Panc1 (cell line): ENCODE measurements at regions not wholly inside any gene's neighbourhood (a gene's known extent, or its start where the extent isn't known, plus 50 kb on each side); places are given as distances from the start of the nearest gene placed in this dataset.

ENCODE experiments used
- CTCF ChIP-seq: fragments of 450-650 bp; IDR thresholded peaks from 2 replicates; pipeline ENCODE4 v1.5.1; 2017; ENCODE audit warnings: mild to moderate bottlenecking
- SIN3A ChIP-seq: IDR thresholded peaks from 2 replicates; pipeline ENCODE4 v1.6.1; 2012; ENCODE audit warnings: low read depth, mild to moderate bottlenecking, low read length, moderate library complexity, borderline replicate concordance; ENCODE audit not compliant: insufficient read depth
- TF ChIP-seq, protein P1 (sequence below), 2 experiments: IDR thresholded peaks; 2 replicates each; pipeline ENCODE4 v1.6.1; 2011 to 2012; ENCODE audit warnings: low read depth in 2 of 2, control low read depth in 1 of 2, low read length in 1 of 2, mild to moderate bottlenecking in 1 of 2, moderate library complexity in 1 of 2; ENCODE audit not compliant: insufficient read depth in 1 of 2

DNA sequence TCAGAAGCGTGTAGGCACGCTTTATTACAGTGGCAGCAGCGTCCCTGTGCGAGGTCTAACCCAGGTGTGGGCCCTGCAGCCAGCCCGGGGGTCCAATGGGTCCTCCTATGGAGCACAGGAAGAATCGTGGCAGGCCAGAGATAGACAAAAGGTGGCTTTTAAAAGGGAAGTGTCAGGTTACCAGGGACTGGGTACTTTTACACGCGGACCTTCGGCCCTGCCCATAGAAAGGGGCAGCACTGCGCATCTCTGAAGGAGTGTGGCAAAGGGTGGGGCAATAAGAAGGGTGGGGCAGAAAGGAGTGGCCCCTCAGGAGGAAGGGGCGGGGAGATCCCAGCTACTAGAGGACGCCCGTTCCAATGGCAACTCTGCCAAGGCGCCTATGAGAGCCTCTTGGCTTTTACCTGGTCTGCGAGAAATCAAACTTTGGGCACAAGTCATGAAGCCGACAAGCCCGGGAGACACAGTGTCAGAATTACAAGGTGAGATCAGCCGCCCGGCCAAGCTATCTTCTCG is 1419.8 kb downstream of the UQCRFS1 start:
- TF ChIP-seq CTCF (no peak), SIN3A (peak; percentile 31; the same call in 1 of the 2 replicates)
- TF ChIP-seq, protein P1, sequence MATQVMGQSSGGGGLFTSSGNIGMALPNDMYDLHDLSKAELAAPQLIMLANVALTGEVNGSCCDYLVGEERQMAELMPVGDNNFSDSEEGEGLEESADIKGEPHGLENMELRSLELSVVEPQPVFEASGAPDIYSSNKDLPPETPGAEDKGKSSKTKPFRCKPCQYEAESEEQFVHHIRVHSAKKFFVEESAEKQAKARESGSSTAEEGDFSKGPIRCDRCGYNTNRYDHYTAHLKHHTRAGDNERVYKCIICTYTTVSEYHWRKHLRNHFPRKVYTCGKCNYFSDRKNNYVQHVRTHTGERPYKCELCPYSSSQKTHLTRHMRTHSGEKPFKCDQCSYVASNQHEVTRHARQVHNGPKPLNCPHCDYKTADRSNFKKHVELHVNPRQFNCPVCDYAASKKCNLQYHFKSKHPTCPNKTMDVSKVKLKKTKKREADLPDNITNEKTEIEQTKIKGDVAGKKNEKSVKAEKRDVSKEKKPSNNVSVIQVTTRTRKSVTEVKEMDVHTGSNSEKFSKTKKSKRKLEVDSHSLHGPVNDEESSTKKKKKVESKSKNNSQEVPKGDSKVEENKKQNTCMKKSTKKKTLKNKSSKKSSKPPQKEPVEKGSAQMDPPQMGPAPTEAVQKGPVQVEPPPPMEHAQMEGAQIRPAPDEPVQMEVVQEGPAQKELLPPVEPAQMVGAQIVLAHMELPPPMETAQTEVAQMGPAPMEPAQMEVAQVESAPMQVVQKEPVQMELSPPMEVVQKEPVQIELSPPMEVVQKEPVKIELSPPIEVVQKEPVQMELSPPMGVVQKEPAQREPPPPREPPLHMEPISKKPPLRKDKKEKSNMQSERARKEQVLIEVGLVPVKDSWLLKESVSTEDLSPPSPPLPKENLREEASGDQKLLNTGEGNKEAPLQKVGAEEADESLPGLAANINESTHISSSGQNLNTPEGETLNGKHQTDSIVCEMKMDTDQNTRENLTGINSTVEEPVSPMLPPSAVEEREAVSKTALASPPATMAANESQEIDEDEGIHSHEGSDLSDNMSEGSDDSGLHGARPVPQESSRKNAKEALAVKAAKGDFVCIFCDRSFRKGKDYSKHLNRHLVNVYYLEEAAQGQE (IDR thresholded peaks at IDR 0.05; ENCODE audit: insufficient read depth in 1 of 2, low read depth in 2 of 2, low read length in 1 of 2): 0 out of 4 replicates have a peak, but pooled peaks of 1 of the 2 experiments have one; percentile 2
